Tongue (tissue), 1 donor: ENCODE measurements at regions not wholly inside any gene's neighbourhood (a gene's known extent, or its start where the extent isn't known, plus 50 kb on each side); places are given as distances from the start of the nearest gene placed in this dataset.
"Not testable (repeated sequence)": the region's sequence is repeated elsewhere in the genome, so short reads cannot be mapped to it uniquely, and the experiment has no call there.

Source experiments
- DNase-seq: peaks from one replicate; pipeline ENCODE4 v3.0.0-alpha.2; 2015

- DNase-seq = not testable (repeated sequence)
These were observed 332.0 kb upstream of the FZD8 start for GRCh38 chr10:35973912-35974591.

GRCh38 chr10:35972275-35972674 is 330.2 kb upstream of the FZD8 start:
- no peak for DNase-seq

- no peak for DNase-seq
These were observed 329.3 kb upstream of the FZD8 start for GRCh38 chr10:35971397-35971796.

- no peak for DNase-seq
These were observed 321.6 kb upstream of the FZD8 start for GRCh38 chr10:35963685-35964084.

- no peak for DNase-seq
These were observed 319.4 kb upstream of the FZD8 start for GRCh38 chr10:35961501-35961900.

- DNase-seq = peak; percentile 77
These were observed 317.2 kb upstream of the FZD8 start for GRCh38 chr10:35959252-35959651.

- not testable (repeated sequence) for DNase-seq
These were observed 316.5 kb upstream of the FZD8 start for GRCh38 chr10:35958609-35959008.

- DNase-seq = no peak
These were observed 308.6 kb upstream of the FZD8 start for GRCh38 chr10:35950701-35951100.

GRCh38 chr10:35950226-35950625 is 308.1 kb upstream of the FZD8 start:
- no peak for DNase-seq

- DNase-seq = no peak
These were observed 307.7 kb upstream of the FZD8 start for GRCh38 chr10:35949811-35950211.

- DNase-seq = no peak
These were observed 304.5 kb upstream of the FZD8 start for GRCh38 chr10:35946556-35946955.

- no peak for DNase-seq
These were observed 300.0 kb upstream of the FZD8 start for GRCh38 chr10:35942057-35942456.

GRCh38 chr10:35940141-35941041 is 298.3 kb upstream of the FZD8 start:
- peak; percentile 91 for DNase-seq

GRCh38 chr10:35938160-35938559 is 296.1 kb upstream of the FZD8 start:
- DNase-seq = no peak

- DNase-seq = no peak
These were observed 295.4 kb upstream of the FZD8 start for GRCh38 chr10:35937546-35937945.

- peak; percentile 96 for DNase-seq
These were observed 292.5 kb upstream of the FZD8 start for GRCh38 chr10:35934642-35934995.

GRCh38 chr10:35933940-35934641 is 292.0 kb upstream of the FZD8 start:
- no peak for DNase-seq

GRCh38 chr10:35933491-35933890 is 291.4 kb upstream of the FZD8 start:
- DNase-seq = no peak

GRCh38 chr10:35929962-35930361 is 287.9 kb upstream of the FZD8 start:
- not testable (repeated sequence) for DNase-seq

GRCh38 chr10:35928748-35929147 is 286.7 kb upstream of the FZD8 start:
- DNase-seq = peak; percentile 70

- no peak for DNase-seq
These were observed 285.9 kb upstream of the FZD8 start for GRCh38 chr10:35927990-35928488.

- DNase-seq = no peak
These were observed 285.2 kb upstream of the FZD8 start for GRCh38 chr10:35927341-35927740.

- DNase-seq = no peak
These were observed 284.8 kb upstream of the FZD8 start for GRCh38 chr10:35926846-35927245.
